ENCODE measurements at regions not wholly inside any gene's neighbourhood (a gene's known extent, or its start where the extent isn't known, plus 50 kb on each side); places are given as distances from the start of the nearest gene placed in this dataset.
A peak's percentile ranks its signal among the peaks of the same experiment; 100 is the strongest.
"Not testable (repeated sequence)": the region's sequence is repeated elsewhere in the genome, so short reads cannot be mapped to it uniquely, and the experiment has no call there.

DNA sequence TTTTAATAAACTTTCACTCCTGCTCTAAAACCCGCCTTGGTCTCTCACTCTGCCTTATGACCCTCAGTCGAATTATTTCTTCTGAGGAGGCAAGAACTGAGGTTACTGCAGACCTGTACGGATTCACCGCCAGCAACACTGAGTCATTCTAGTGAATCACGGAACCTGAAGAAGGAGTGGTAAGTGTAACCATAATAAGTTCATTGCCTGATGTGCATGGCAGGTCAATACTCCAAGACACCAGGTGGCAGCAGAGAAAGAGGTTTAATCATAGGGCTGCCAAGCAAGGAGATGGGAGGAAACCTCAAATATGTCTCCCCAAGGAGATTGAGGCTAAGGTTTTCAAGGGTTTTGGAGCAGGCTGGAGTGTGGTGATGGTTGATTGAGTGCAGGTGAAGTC is 204.3 kb upstream of the IPO5 start:
- Histone ChIP-seq H3K27ac (no peak overlapping the region), H3K4me1 (peaks cover 0 to 1% (median 0%) of the 10 kb centered on the region in 10 experiments; a peak in 3 of 20 replicates), H3K4me2 (no peak overlapping the region), H4K20me1 (no peaks in the 10 kb centered on the region), H3K36me3 (no peaks in the 10 kb centered on the region), H3K4me3 (no peak overlapping the region), H3K27me3 (no peaks in the 10 kb centered on the region), H3K9ac (no peak overlapping the region), H3K9me3 (replicated peaks in 1 of 11) (peaks cover 0 to 10% (median 5%) of the 10 kb centered on the region in 11 experiments; a peak in 5 of 22 replicates)
- TF ChIP-seq Cebpa-rat (IDR thresholded peaks at IDR 0.05) = no peak

DNA sequence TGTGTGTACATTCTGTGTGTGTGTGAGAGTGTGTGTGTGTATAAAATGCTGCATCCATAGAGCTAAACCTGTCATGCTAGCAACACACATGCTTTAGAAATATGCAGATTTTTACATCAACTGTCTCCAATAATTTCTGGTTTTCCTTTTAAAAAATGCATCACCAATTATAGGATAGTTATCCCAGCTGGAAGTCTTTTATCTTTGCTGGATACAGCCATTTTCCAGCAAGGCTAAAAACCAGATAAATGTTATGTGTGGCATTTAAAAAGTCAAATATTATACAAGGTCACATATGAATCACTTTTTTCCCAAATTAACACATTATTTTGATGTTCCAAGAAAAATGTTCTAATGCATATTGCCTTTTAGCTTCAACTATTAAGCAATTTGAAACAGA is 202.0 kb upstream of the IPO5 start:
- H3K27ac ChIP-seq = no peak overlapping the region
- TF ChIP-seq Cebpa-rat (IDR thresholded peaks at IDR 0.05) = no peak
- peaks cover 0 to 10% (median 5%) of the 10 kb centered on the region in 11 experiments; a peak in 5 of 22 replicates for H3K9me3 ChIP-seq (replicated peaks in 1 of 11)
- H3K4me1 ChIP-seq = no peaks in the 10 kb centered on the region; a peak in 2 of 20 replicates
- no peak overlapping the region for H3K4me3 ChIP-seq
- no peak overlapping the region for H3K9ac ChIP-seq
- no peaks in the 10 kb centered on the region for H3K27me3 ChIP-seq
- H3K4me2 ChIP-seq = no peak overlapping the region
- H3K36me3 ChIP-seq = no peaks in the 10 kb centered on the region
- no peaks in the 10 kb centered on the region for H4K20me1 ChIP-seq

DNA sequence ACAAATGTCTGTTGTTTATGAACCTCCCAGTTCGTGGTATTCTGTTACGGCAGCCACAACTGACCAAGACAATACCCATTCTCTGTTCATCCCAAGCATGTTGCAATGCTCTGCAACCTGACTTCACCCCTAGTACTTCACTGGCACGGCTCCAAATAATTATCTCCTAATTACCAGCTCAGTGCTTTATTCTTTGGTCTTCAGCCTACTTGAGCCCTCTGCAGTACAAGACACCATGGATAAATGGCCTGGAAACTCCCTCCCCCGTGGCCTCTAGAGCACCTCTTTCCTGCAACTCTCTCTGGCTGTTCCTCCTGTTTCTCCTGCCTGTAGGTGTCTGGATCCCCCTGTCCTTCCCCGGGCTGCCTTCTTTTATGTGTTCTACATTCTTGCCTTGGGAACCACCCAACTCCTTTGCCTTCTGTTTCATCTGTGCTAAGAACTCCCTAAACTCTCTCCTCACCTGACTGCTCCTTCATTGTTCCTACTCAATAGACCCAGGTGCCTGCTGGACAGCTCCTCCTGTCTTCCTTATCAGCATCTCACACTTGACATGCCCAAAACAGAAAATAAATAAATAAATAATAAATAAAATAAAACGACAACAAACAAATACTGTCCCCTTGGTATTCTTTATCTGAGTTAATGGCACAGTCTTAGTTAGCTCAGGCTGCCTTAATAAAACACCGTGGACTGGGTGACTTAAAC is 200.4 kb upstream of the IPO5 start:
- Histone ChIP-seq H3K9me3 (replicated peaks in 1 of 11) (peaks cover 0 to 10% (median 5%) of the 10 kb centered on the region in 11 experiments; a peak in 5 of 22 replicates), H3K4me2 (no peak overlapping the region), H3K36me3 (no peaks in the 10 kb centered on the region), H3K4me1 (no peaks in the 10 kb centered on the region; a peak in 2 of 20 replicates), H3K4me3 (no peak overlapping the region), H4K20me1 (no peaks in the 10 kb centered on the region), H3K9ac (no peak overlapping the region), H3K27me3 (no peaks in the 10 kb centered on the region), H3K27ac (no peak overlapping the region)
- no peak for TF ChIP-seq Cebpa-rat (IDR thresholded peaks at IDR 0.05)

DNA sequence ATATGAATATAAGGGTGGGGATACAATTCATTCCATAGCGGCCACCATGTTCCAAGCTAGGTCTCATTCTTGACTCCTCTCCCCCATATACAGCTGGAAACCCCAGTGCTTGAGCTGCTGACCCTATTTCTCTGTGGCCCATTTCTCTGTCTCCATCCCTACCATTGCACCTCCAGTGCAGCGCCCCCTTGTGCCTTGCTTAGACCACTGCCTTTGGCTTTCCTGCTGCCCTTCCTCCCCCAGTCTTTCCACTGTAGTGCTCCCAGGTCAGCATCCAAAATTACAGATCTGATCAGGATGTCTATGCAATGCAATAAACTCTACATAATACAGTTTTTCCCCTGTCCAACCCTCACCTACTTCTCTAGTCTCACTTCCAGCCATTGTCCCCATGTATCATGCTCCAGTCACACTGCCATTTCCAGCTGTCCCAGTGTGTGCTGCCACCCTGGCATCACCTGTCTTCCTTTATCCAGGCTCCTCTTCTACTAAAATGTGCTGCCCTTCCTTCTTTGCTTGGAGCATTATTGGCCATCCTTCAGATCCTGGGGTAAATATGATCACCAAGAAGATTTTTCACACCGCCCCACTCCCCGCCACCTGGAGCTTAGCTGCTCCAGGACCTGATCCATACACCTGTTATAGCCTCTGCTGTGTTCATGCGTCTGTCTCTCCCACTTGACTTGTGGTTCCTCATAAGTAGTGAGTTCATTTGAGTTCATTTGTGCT is 199.4 kb upstream of the IPO5 start:
- H3K4me3 ChIP-seq = no peak overlapping the region
- H3K4me2 ChIP-seq = no peak overlapping the region
- no peaks in the 10 kb centered on the region for H3K27me3 ChIP-seq
- peaks cover 0 to 9% (median 2%) of the 10 kb centered on the region in 11 experiments; a peak in 5 of 22 replicates for H3K9me3 ChIP-seq (replicated peaks in 1 of 11)
- H3K9ac ChIP-seq = no peak overlapping the region
- H4K20me1 ChIP-seq = no peaks in the 10 kb centered on the region
- H3K36me3 ChIP-seq = no peaks in the 10 kb centered on the region
- no peak for TF ChIP-seq Cebpa-rat (IDR thresholded peaks at IDR 0.05)
- H3K4me1 ChIP-seq = no peaks in the 10 kb centered on the region; a peak in 2 of 20 replicates
- no peak overlapping the region for H3K27ac ChIP-seq

DNA sequence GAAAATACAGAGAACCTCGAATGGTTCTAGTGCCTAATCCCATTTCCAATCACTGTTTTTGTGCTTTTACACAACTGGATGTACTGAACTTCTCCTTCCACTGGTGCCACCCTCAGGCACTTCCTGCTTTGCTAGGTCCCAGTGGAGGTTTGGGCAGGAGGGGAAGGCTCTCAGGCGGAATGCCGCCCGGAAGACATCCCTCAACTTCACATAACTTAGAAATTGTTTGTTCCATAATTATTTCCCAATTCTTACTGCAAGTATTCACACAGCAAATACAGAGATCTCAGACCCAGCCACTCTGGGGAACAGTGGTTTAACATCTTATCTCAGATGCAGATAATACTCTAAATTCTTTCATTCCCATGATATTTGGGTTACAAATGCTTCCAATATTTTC is 195.7 kb upstream of the IPO5 start:
- peaks cover 0 to 6% (median 4%) of the 10 kb centered on the region in 11 experiments; a peak in 8 of 22 replicates for H3K9me3 ChIP-seq (replicated peaks in 1 of 11)
- no peaks in the 10 kb centered on the region for H4K20me1 ChIP-seq
- TF ChIP-seq Cebpa-rat (IDR thresholded peaks at IDR 0.05) = no peak
- H3K4me3 ChIP-seq = no peak overlapping the region
- H3K27ac ChIP-seq = no peak overlapping the region
- H3K27me3 ChIP-seq = no peaks in the 10 kb centered on the region
- peaks cover 0 to 12% (median 4%) of the 10 kb centered on the region in 10 experiments; a peak in 7 of 20 replicates for H3K4me1 ChIP-seq
- no peaks in the 10 kb centered on the region for H3K36me3 ChIP-seq
- no peak overlapping the region for H3K4me2 ChIP-seq
- H3K9ac ChIP-seq = no peak overlapping the region

DNA sequence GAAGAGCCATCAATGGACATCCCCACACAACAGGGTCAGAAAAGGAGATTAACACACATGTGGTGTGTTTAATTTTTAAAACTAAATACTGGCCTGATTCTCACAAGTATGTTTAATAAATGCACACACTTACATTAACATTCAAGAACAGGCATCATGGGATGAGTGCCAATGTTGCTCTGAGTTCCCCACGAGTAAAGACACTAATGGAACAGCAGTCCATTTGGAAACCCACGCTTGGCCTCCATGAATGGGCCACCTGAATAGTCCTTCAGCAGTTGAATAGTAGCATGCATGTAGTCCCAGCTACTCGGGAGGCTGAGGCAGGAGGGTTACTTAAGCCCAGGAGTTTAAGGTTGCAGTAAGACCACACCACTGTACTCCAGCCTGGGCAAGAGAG is 195.2 kb upstream of the IPO5 start:
- no peak overlapping the region for H3K27ac ChIP-seq
- H3K36me3 ChIP-seq = no peaks in the 10 kb centered on the region
- H3K27me3 ChIP-seq = no peaks in the 10 kb centered on the region
- H3K4me3 ChIP-seq = no peak overlapping the region
- TF ChIP-seq Cebpa-rat (IDR thresholded peaks at IDR 0.05) = no peak
- H3K9me3 ChIP-seq (replicated peaks in 1 of 11) = peaks cover 0 to 10% (median 6%) of the 10 kb centered on the region in 11 experiments; a peak in 8 of 22 replicates
- H4K20me1 ChIP-seq = no peaks in the 10 kb centered on the region
- H3K9ac ChIP-seq = no peak overlapping the region
- H3K4me1 ChIP-seq = peaks cover 0 to 12% (median 4%) of the 10 kb centered on the region in 10 experiments; a peak in 7 of 20 replicates
- H3K4me2 ChIP-seq = no peak overlapping the region

DNA sequence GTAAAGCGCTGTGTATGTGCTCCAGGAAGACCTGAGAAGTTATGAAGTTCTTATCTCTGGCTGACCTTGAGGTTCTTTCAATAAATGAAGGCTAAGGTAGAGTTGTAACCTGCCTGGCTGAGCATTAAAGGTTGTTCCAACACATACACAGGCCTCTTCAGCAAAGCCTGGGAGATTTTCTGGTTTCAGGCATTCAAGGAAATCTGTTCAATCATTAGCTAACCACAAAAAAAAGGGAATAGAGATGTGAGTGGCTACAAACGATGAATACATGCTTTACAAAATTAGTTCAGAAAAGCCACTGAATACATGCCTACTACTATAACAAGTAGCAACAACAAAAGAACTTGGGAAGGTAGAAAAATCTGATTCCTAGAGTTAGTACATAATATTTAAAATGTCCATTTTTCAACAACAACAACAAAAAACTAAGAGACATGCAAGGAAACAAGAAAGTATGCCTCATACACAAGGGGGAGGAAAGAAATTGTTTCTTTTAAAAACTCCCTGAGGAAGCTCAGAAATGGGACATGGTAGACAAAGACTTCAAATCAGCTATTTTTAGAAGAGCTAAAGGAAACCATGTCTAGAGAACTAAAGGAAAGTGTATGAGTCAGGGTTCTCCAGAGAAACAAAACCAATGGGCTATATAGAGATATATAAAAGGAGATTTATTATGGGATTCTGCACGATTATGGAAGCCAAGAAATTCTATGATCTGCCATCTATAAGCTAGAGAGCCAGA is 191.5 kb upstream of the IPO5 start:
- Histone ChIP-seq H4K20me1 (no peaks in the 10 kb centered on the region), H3K27me3 (no peaks in the 10 kb centered on the region), H3K27ac (no peak overlapping the region), H3K4me2 (peak overlapping the region in 8 of 11 experiments; percentile 5 to 56 (median 38); a peak in 11 of 22 replicates), H3K4me1 (peaks cover 0 to 16% (median 4%) of the 10 kb centered on the region in 10 experiments; a peak in 7 of 20 replicates), H3K36me3 (no peaks in the 10 kb centered on the region), H3K4me3 (no peak overlapping the region), H3K9ac (no peak overlapping the region), H3K9me3 (replicated peaks in 1 of 11) (peaks cover 0 to 16% (median 6%) of the 10 kb centered on the region in 11 experiments; a peak in 8 of 22 replicates)
- TF ChIP-seq Cebpa-rat (IDR thresholded peaks at IDR 0.05) = no peak

DNA sequence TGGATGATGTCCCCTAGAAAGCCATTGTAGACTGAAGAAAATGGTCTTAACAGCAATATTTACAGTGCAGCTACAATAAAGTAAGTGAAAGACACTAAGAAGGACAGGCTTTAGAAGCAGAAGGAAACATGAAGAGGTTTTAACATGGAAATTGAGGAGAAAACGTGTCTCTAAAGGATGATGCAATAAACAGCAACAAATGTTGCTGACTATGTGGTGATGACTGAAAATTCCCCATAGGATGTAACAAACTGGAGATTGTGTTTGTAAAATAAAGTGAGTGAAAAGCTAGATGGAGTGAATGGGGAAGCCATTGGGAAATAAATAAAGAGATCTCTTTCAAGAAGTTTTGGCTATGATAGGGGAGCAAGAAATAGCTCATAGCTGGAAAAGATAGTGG is 186.7 kb upstream of the IPO5 start:
- Histone ChIP-seq H4K20me1 (no peaks in the 10 kb centered on the region), H3K27ac (no peak overlapping the region), H3K4me2 (peak overlapping the region in 1 of 11 experiments; percentile 0; a peak in 1 of 22 replicates), H3K9me3 (replicated peaks in 1 of 11) (peaks cover 0 to 16% (median 6%) of the 10 kb centered on the region in 11 experiments; a peak in 8 of 22 replicates), H3K36me3 (no peaks in the 10 kb centered on the region), H3K4me1 (peaks cover 0 to 17% (median 4%) of the 10 kb centered on the region in 10 experiments; a peak in 7 of 20 replicates), H3K27me3 (no peaks in the 10 kb centered on the region), H3K4me3 (no peak overlapping the region), H3K9ac (no peak overlapping the region)
- TF ChIP-seq Cebpa-rat (IDR thresholded peaks at IDR 0.05) = 0 out of 22 replicates have a peak, but pooled peaks of 1 of the 11 experiments have one; percentile 23

DNA sequence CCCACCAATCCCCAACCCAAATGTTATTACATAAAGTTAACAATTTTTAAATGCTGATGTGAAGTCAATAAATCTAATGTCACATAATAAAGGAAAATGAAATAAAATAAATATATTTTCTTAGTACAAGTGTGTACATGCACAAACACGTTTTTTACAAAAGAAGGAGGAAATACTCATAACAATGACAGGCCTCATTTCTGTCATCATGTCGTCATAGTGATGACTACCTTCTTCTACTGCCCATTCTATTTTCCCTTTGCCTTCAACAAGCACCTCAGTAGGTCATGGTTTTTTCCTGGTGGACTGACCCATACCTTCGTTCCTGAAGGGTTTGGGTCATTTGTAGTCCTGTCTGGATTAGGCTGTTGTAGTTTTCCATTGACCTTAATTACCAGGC is 185.3 kb upstream of the IPO5 start:
- Histone ChIP-seq H3K27ac (no peak overlapping the region), H4K20me1 (no peaks in the 10 kb centered on the region), H3K36me3 (no peaks in the 10 kb centered on the region), H3K9me3 (replicated peaks in 1 of 11) (peaks cover 0 to 8% (median 0%) of the 10 kb centered on the region in 11 experiments; a peak in 3 of 22 replicates), H3K27me3 (no peaks in the 10 kb centered on the region), H3K4me2 (no peak overlapping the region), H3K4me1 (peaks cover 0 to 6% (median 0%) of the 10 kb centered on the region in 10 experiments; a peak in 1 of 20 replicates), H3K9ac (no peak overlapping the region), H3K4me3 (no peak overlapping the region)
- no peak for TF ChIP-seq Cebpa-rat (IDR thresholded peaks at IDR 0.05)

DNA sequence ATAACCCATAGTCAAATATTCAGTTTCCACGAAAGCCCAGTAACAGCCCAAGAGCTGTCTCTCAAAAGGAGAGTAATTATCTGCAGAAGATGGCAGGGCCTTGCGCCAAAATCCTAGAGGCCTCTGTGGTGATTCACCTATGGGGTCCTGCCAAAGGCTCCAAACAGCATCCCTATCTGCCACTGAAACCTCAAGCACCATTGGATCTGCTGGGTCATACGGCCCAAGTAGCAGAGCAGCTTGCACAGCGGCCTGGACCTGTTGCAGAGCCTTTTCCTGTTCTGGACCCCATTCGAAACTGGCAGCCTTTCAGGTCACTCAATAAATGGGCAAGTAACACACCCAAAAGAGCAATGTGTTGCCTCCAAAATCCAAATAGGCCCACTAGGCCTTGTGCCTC is 183.2 kb upstream of the IPO5 start:
- H3K27me3 ChIP-seq; H3K4me2 ChIP-seq; H3K27ac ChIP-seq; H3K9me3 ChIP-seq (replicated peaks in 1 of 11); H4K20me1 ChIP-seq; H3K4me3 ChIP-seq; H3K4me1 ChIP-seq; H3K9ac ChIP-seq; H3K36me3 ChIP-seq: not testable (repeated sequence)

DNA sequence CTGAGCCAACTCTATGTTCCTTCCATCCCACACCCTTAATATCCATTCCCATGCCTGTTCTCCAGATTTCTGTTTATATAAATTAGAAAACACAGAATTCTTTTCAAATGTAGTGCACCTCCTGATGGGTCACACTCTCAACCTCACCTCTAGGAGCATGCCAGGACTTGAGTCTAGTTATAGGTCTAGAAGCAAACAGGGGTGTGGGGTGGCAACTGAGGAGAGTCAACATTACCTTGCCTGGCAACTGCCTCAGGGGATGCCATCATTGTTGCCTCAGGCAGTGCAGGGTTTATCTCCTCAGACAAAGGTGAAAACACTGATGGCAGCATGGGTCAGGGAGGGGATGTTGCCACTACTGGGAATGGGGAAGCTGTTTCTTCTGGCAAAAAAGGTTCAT is 181.0 kb upstream of the IPO5 start:
- H3K36me3 ChIP-seq; H4K20me1 ChIP-seq; H3K4me2 ChIP-seq; H3K4me1 ChIP-seq; H3K27ac ChIP-seq; H3K9me3 ChIP-seq (replicated peaks in 1 of 11); H3K4me3 ChIP-seq; H3K27me3 ChIP-seq; H3K9ac ChIP-seq: not testable (repeated sequence)

DNA sequence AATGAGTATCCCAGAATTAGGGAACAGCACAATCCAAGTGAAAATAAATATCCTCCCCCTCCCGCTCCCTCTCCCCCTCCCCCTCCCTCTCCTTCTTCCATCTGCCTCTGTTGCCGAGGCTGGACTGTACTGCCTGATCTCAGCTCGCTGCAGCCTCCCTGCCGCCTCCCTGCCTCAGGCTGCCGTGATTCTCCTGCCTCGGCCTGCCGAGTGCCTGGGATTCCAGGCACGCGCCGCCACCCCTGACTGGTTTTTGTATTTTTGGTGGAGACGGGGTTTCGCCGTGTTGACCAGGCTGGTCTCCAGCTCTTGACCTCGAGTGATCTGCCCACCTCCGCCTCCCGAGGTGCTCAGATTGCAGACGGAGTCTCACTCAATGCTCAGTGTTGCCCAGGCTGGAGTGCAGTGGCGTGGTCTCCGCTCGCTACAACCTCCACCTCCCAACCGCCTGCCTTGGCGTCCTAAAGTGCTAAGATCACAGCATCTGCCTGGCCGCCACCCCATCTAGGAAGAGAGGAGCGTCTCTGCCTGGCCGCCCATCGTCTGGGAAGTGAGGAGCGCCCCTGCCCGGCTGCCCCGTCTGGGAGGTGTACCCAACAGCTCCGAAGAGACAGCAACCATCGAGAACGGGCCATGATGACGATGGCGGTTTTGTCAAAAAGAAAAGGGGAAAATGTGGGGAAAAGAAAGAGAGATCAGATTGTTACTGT is 178.9 kb upstream of the IPO5 start:
- not testable (repeated sequence) for H3K4me2 ChIP-seq; H3K27ac ChIP-seq; H3K4me3 ChIP-seq; H3K4me1 ChIP-seq; H3K9me3 ChIP-seq (replicated peaks in 1 of 11); H3K27me3 ChIP-seq; H3K9ac ChIP-seq; H4K20me1 ChIP-seq; H3K36me3 ChIP-seq

Data from BLaER1 treated with 17β-estradiol and CSF1 and Interleukin-3, amounts not matched to agents 10 nM and 100 nM (cell line).